Right cardiac atrium (tissue), 5 donors: ENCODE measurements at regions not wholly inside any gene's neighbourhood (a gene's known extent, or its start where the extent isn't known, plus 50 kb on each side); places are given as distances from the start of the nearest gene placed in this dataset.
"Not testable (repeated sequence)": the region's sequence is repeated elsewhere in the genome, so short reads cannot be mapped to it uniquely, and the experiment has no call there.

ENCODE experiments used
- ATAC-seq, 2 donors: fragments of 200-7000 bp; cut with Tn5 transposase; one replicate each; pipeline versions ENCODE4 v1.8.0 to v1.9.1; 2020; ENCODE audit warnings: moderate library complexity in 2 of 2, mild to moderate bottlenecking in 1 of 2
- DNase-seq, 3 donors: peaks; one replicate each; pipeline ENCODE4 v3.0.0-alpha.2; 2020
- H3K27ac ChIP-seq: one replicate; pipeline ENCODE4 v1.5.1; 2013; ENCODE audit warnings: mild to moderate bottlenecking, low read length, control low read depth, moderate library complexity
- H3K27me3 ChIP-seq: one replicate; pipeline ENCODE4 v1.6.1; 2013; ENCODE audit not compliant: control insufficient read depth, insufficient read depth
- H3K4me1 ChIP-seq: one replicate; pipeline ENCODE4 v1.6.1; 2013; ENCODE audit warnings: low read length; ENCODE audit not compliant: control insufficient read depth, insufficient read depth
- H3K4me3 ChIP-seq: one replicate; pipeline ENCODE4 v1.5.1; 2013; ENCODE audit warnings: low read length, control low read depth
- H3K9me3 ChIP-seq: one replicate; pipeline ENCODE4 v1.6.1; 2013; ENCODE audit warnings: low read length; ENCODE audit not compliant: control insufficient read depth
- WGBS: extraction: QIAGEN DNeasy Blood & Tissue Kit; methylation state at CpG from one replicate; pipeline ENCODE4 v1.1.7; 2013; 5-methylcytosine and 5-hydroxymethylcytosine counted together
- intact Hi-C, 4 donors: fragments of 100-400 bp; cut with DNase I; formaldehyde crosslinking; loops; one replicate each; pipeline versions ENCODE4 v1.11.0 to v1.14.0; 2022 to 2023
- donor health status: healthy with polysubstance abuse.
- donor health status: DM: no; HTN: yes; CAD: no.
- donor health status: DM: no; HTN: no; CAD: no.
- donor health status: DM: no; HTN: yes; CAD: no; lungs with severe emphysema.
- donor health status: DM: yes; HTN: yes; CAD: no.

- H3K4me1 ChIP-seq, H3K27ac ChIP-seq, H3K9me3 ChIP-seq, ATAC-seq, intact Hi-C loops, DNase-seq, H3K27me3 ChIP-seq, H3K4me3 ChIP-seq: not testable (repeated sequence)
- 91% methylated on average over 1 of the region's 1 CpG for WGBS
Observed at GRCh38 chr1:83154306-83154705, 844.6 kb downstream of the TTLL7 start.

GRCh38 chr1:83151167-83151898, 847.6 kb downstream of the TTLL7 start:
- ATAC-seq (peak; percentile 100), DNase-seq (peak; percentile 58 to 76 (median 62))
- WGBS, result 64% methylated on average over 2 of the region's 3 CpGs
- H3K4me1 ChIP-seq, H3K27me3 ChIP-seq, H3K9me3 ChIP-seq, H3K27ac ChIP-seq, intact Hi-C loops, H3K4me3 ChIP-seq: not testable (repeated sequence)

GRCh38 chr1:83150479-83150878, 848.5 kb downstream of the TTLL7 start:
- H3K27ac ChIP-seq, DNase-seq, intact Hi-C loops, H3K4me1 ChIP-seq, H3K27me3 ChIP-seq, H3K9me3 ChIP-seq, H3K4me3 ChIP-seq: not testable (repeated sequence)
- ATAC-seq, result peak; percentile 37 to 70
- 54% methylated on average over 6 of the region's 6 CpGs for WGBS

DNA sequence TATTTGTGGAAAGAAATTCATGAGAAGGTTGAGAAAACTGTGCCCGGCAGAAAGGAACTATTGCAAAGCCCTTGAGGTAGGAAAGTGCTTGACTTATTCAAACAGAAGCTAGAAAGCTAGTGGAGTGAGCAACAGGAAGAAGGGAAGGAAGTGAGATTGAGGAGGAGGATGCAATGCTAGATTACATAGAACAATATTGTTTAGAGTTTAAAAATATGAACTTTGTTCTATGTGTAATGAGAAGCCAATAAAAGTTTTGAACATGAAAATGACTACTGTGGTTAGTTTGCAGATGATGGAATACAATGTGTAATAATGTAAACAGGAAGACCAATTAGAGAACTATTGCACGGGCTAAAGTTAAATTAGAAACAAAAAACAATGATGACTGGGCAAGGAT, 853.1 kb downstream of the TTLL7 start:
- H3K4me3 ChIP-seq, H3K27me3 ChIP-seq, DNase-seq, H3K9me3 ChIP-seq, intact Hi-C loops, H3K27ac ChIP-seq, H3K4me1 ChIP-seq: not testable (repeated sequence)
- WGBS, result 43% methylated on average over 1 of the region's 2 CpGs
- ATAC-seq, result peak; percentile 45 to 65

- DNase-seq, intact Hi-C loops: not testable (repeated sequence)
Observed at GRCh38 chr1:83142802-83143201, 856.1 kb downstream of the TTLL7 start.

GRCh38 chr1:83135524-83136157, 863.3 kb downstream of the TTLL7 start:
- H3K4me1 ChIP-seq, H3K27ac ChIP-seq, H3K27me3 ChIP-seq, H3K9me3 ChIP-seq, ATAC-seq, DNase-seq, H3K4me3 ChIP-seq, intact Hi-C loops: not testable (repeated sequence)
- 86% methylated on average over 1 of the region's 1 CpG for WGBS

More at GRCh38 chr1:83142802-83143201, 856.1 kb downstream of the TTLL7 start:
- not testable (repeated sequence) for ATAC-seq, H3K4me3 ChIP-seq, H3K9me3 ChIP-seq, H3K27me3 ChIP-seq, H3K27ac ChIP-seq, H3K4me1 ChIP-seq
- WGBS, result 59% methylated on average over 1 of the region's 1 CpG

DNA sequence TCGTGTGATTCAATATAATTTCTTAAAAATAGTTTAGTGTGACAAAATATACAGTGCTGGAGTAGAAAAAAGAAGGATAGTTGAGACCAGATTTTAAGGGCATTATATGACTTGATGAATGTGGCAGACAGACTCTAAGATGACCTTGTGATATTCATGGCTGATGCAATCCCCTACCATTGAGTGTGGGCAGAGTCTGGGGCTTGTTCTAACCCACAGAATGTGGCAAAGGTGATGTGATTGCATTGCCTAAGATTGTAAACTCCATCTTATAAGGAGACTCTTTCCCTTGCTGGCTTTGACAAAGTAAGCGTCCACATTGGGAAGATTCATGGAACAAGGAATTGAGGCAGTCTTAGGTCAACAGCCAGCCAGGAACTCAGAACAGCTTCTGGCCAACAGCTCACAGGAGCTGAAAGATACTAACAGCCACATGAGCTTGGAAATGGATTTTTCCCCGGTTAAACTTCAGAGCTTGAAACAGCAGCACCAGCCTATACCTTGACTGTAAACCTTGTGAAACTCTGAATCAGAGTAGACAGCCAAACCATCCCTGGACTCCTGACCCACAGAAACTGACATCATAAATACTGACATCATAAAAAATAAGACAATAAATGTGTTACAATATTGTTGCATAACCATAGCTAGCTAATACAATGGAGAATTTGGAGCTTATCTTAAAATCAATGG, 864.5 kb downstream of the TTLL7 start:
- H3K9me3 ChIP-seq, H3K27ac ChIP-seq, intact Hi-C loops, H3K27me3 ChIP-seq, DNase-seq, ATAC-seq, H3K4me1 ChIP-seq, H3K4me3 ChIP-seq: not testable (repeated sequence)
- WGBS, result 84% methylated on average over 1 of the region's 3 CpGs

GRCh38 chr1:83131692-83131955, 867.3 kb downstream of the TTLL7 start:
- DNase-seq (no peak), ATAC-seq (no peak)
- 86% methylated on average over 1 of the region's 1 CpG for WGBS
- H3K9me3 ChIP-seq, result no peaks in the 10 kb centered on the region
- no peak overlapping the region for H3K27ac ChIP-seq
- H3K4me3 ChIP-seq, result no peak overlapping the region
- no peaks in the 10 kb centered on the region for H3K27me3 ChIP-seq
- no peaks in the 10 kb centered on the region for H3K4me1 ChIP-seq
- intact Hi-C loops, result no loop called here

- no peak overlapping the region for H3K27ac ChIP-seq
- H3K27me3 ChIP-seq, result no peaks in the 10 kb centered on the region
- no peak overlapping the region for H3K4me3 ChIP-seq
- intact Hi-C loops, result no loop called here
- H3K4me1 ChIP-seq, result no peaks in the 10 kb centered on the region
- ATAC-seq (no peak), DNase-seq (no peak)
- H3K9me3 ChIP-seq, result no peaks in the 10 kb centered on the region
- 91% methylated on average over 3 of the region's 3 CpGs for WGBS
Observed at GRCh38 chr1:83130886-83131691, 867.8 kb downstream of the TTLL7 start.

DNA sequence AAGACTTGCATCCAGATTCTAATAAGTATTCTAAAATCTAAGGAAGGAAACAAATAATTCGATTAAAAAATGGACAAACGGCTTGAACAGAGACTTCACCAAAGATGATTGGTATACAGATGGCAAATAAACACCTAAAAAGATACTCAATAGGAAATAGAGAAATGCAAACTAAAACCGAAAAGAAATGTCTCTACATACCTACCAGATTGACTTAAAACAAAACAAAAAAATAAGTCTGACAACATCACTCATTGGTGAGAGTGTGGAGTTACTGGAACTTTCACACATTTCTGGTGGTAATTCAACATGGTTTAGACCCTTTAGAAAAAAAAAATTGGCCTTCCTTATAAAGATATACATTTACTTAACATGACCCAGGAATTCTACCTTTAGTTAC, 869.8 kb downstream of the TTLL7 start:
- intact Hi-C loops, result no loop called here
- 92% methylated on average over 3 of the region's 3 CpGs for WGBS

GRCh38 chr1:83125456-83125855, 873.5 kb downstream of the TTLL7 start:
- H3K9me3 ChIP-seq, result no peaks in the 10 kb centered on the region
- WGBS, result 96% methylated on average over 2 of the region's 2 CpGs
- H3K27me3 ChIP-seq, result no peaks in the 10 kb centered on the region
- DNase-seq, result no peak
- intact Hi-C loops, result no loop called here
- no peak overlapping the region for H3K4me3 ChIP-seq
- no peak for ATAC-seq
- no peak overlapping the region for H3K27ac ChIP-seq
- H3K4me1 ChIP-seq, result no peaks in the 10 kb centered on the region

More for the DNA sequence above, 869.8 kb downstream of the TTLL7 start:
- no peak for DNase-seq
- Histone ChIP-seq H3K9me3 (no peaks in the 10 kb centered on the region), H3K27ac (no peak overlapping the region), H3K4me3 (no peak overlapping the region), H3K27me3 (no peaks in the 10 kb centered on the region), H3K4me1 (no peaks in the 10 kb centered on the region)
- no peak for ATAC-seq
